ENCODE measurements at regions not wholly inside any gene's neighbourhood (a gene's known extent, or its start where the extent isn't known, plus 50 kb on each side); places are given as distances from the start of the nearest gene placed in this dataset.

DNA sequence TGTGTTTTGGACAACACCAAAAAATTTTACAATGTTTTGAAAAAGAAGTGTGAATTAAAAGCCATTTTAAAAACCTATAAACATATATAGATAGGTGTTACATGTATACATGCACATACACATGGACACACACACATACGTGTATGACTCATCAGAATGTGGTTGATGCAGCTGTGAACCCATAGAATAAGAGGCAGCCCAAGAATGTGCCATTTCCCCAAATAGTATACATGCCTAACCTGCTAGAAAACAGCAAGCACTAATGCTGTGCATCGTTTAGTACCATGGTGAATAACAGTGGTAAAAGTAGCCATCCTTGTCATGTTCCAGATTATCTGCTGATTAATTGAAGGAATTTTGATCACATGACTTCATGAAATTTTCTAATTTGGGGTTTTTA, 149.0 kb downstream of the DSEL start:
- no peak overlapping the region for H3K4me3 Mint-ChIP-seq
- H3K36me3 Mint-ChIP-seq: no peaks in the 10 kb centered on the region
- H3K27me3 ChIP-seq (ENCODE audit: control insufficient read depth in 2 of 2, insufficient read depth in 2 of 2, low read length in 2 of 2): no peaks in the 10 kb centered on the region
- no peak overlapping the region for H3K27ac ChIP-seq (ENCODE audit: low read depth, low read length)
- ChIA-PET POLR2A (no interaction called here), CTCF (no interaction called here)
- H3K4me3 ChIP-seq (ENCODE audit: low read length): no peak overlapping the region
- H3K27ac Mint-ChIP-seq: no peak overlapping the region
- DNase-seq (no peak), ATAC-seq (no peak)
- H3K4me1 Mint-ChIP-seq: no peaks in the 10 kb centered on the region
- no peaks in the 10 kb centered on the region for H3K36me3 ChIP-seq (ENCODE audit: control insufficient read depth in 2 of 3, insufficient read depth in 3 of 3, low read length in 3 of 3)
- H3K9me3 Mint-ChIP-seq: peaks cover 0 to 2% (median 0%) of the 10 kb centered on the region in 11 donors
- H3K4me1 ChIP-seq (ENCODE audit: control insufficient read depth in 2 of 2, insufficient read depth in 2 of 2, low read length in 2 of 2): no peaks in the 10 kb centered on the region
- intact Hi-C loops (cut with micrococcal nuclease): loop anchor here in 1 of 2 donors (10.0 kb wide), 1 partner anchor 57 kb away; no protein-coding TSS in a partner anchor
- H3K27me3 Mint-ChIP-seq: no peaks in the 10 kb centered on the region
- H3K9me3 ChIP-seq (ENCODE audit: control insufficient read depth in 2 of 3, low read length in 3 of 3): no peaks in the 10 kb centered on the region

DNA sequence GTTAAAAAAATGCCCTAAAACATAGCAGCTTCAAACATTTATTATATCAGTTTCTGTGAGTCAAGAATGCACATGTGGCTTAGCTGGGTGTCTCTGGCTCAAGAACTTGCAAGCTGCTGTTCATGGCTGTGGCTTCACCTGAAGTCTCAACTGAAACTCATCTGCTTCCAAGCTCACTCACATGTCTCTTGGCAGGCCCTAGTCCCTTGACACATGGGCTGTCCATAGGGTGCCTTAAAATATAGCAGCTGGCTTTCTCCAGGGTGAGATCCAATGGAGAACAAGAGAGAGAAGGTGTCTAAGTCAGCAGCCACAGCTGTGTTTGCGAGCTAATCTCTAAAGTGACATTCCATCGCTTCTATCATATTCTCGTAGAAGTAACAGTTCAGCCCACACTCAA, 152.8 kb downstream of the DSEL start:
- H3K9me3 ChIP-seq (ENCODE audit: control insufficient read depth in 2 of 3, low read length in 3 of 3): no peaks in the 10 kb centered on the region
- H3K9me3 Mint-ChIP-seq: peaks cover 0 to 2% (median 0%) of the 10 kb centered on the region in 11 donors
- no peaks in the 10 kb centered on the region for H3K27me3 ChIP-seq (ENCODE audit: control insufficient read depth in 2 of 2, insufficient read depth in 2 of 2, low read length in 2 of 2)
- peaks cover 0 to 6% (median 0%) of the 10 kb centered on the region in 7 donors for H3K4me1 Mint-ChIP-seq
- no peak overlapping the region for H3K4me3 Mint-ChIP-seq
- no peak overlapping the region for H3K4me3 ChIP-seq (ENCODE audit: low read length)
- intact Hi-C loops (cut with micrococcal nuclease): loop anchor here in 1 of 2 donors (10.0 kb wide), 1 partner anchor 61 kb away; no protein-coding TSS in a partner anchor
- DNase-seq (no peak), ATAC-seq (no peak)
- CTCF ChIA-PET: no interaction called here
- no peak overlapping the region for H3K27ac Mint-ChIP-seq
- H3K36me3 Mint-ChIP-seq: no peaks in the 10 kb centered on the region
- H3K4me1 ChIP-seq (ENCODE audit: control insufficient read depth in 2 of 2, insufficient read depth in 2 of 2, low read length in 2 of 2): no peaks in the 10 kb centered on the region
- no peaks in the 10 kb centered on the region for H3K36me3 ChIP-seq (ENCODE audit: control insufficient read depth in 2 of 3, insufficient read depth in 3 of 3, low read length in 3 of 3)
- H3K27ac ChIP-seq (ENCODE audit: low read depth, low read length): no peak overlapping the region
- POLR2A ChIA-PET: no interaction called here
- H3K27me3 Mint-ChIP-seq: no peaks in the 10 kb centered on the region

DNA sequence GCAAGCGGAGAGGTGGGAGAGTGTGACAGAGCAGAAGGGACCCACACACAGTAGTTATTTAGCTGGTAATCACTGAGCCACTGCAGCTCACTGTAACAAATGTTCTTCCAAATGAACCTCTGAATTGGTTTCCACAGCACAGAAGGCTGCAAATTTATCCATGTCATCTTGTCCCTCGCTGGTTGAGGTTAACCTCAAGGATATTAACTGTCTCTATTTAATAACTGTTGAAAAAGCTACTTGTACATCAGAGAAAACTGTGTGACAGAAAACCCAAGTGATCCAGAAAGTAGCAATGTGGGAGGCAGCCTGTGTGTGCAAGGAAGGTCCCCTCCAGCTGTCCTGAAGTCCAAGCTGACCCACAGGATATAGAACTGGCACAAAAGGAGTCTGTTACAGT, 153.6 kb downstream of the DSEL start:
- H3K27ac ChIP-seq (ENCODE audit: low read depth, low read length): no peak overlapping the region
- Mint-ChIP-seq H3K27me3 (no peaks in the 10 kb centered on the region), H3K4me3 (no peak overlapping the region), H3K36me3 (no peaks in the 10 kb centered on the region), H3K9me3 (peaks cover 0 to 2% (median 0%) of the 10 kb centered on the region in 11 donors), H3K4me1 (peaks cover 0 to 6% (median 0%) of the 10 kb centered on the region in 7 donors), H3K27ac (no peak overlapping the region)
- H3K4me3 ChIP-seq (ENCODE audit: low read length): no peak overlapping the region
- no peaks in the 10 kb centered on the region for H3K27me3 ChIP-seq (ENCODE audit: control insufficient read depth in 2 of 2, insufficient read depth in 2 of 2, low read length in 2 of 2)
- H3K9me3 ChIP-seq (ENCODE audit: control insufficient read depth in 2 of 3, low read length in 3 of 3): no peaks in the 10 kb centered on the region
- intact Hi-C loops (cut with micrococcal nuclease): loop anchor here in 1 of 2 donors (10.0 kb wide), 1 partner anchor 62 kb away; no protein-coding TSS in a partner anchor
- DNase-seq (no peak), ATAC-seq (no peak)
- CTCF ChIA-PET: no interaction called here
- no peaks in the 10 kb centered on the region for H3K36me3 ChIP-seq (ENCODE audit: control insufficient read depth in 2 of 3, insufficient read depth in 3 of 3, low read length in 3 of 3)
- no peaks in the 10 kb centered on the region for H3K4me1 ChIP-seq (ENCODE audit: control insufficient read depth in 2 of 2, insufficient read depth in 2 of 2, low read length in 2 of 2)
- POLR2A ChIA-PET: interaction anchor here (0.6 kb wide), 1 partner anchor 442 kb away, joined by 3 read pairs; no protein-coding TSS in a partner anchor

DNA sequence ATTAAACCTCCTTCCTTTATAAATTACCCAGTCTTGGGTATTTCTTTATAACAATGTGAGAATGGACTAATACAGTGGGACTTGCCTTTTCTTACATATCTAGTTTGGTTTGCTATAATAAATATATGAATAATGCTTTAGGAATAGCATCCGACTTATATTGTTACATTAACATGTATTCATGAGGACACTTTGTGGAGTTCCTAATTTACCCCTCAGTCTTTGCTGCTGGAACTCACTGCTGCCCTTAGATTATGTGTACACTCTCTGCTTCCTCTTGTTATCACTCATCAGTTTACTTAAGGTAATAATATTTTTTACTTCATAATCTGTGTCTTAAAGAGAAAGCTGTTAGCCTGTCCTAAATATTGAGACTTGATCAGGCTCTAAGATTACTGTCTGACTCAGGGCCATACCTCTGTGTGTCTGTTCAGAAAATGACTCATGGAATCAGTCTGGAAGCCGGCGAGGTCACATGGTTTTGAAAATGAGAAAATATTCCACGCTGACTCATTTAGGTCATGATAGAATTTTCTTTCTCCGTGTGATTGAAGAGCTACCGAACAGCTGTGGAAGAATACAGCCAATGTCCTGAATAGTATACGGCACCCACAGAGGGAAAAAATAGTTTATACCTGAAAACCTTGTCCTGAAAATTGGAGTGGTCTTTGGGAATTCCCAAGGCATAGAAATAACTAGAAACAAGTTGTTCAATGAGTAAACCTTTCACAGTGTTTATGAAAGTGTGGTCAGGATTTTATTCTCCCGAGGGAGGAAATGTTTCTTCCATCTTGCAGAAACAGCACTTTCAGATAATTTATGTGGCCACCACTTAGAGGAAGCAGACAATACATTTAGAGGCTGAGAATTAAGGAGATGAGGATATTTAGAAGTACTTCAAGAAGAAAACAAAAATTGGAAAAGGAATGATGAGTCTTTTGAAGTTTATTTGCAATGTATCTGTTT, 156.4 kb downstream of the DSEL start:
- POLR2A ChIA-PET: no interaction called here
- peaks cover 0 to 3% (median 0%) of the 10 kb centered on the region in 5 donors for H3K27me3 Mint-ChIP-seq
- H3K4me1 Mint-ChIP-seq: peaks cover 0 to 11% (median 0%) of the 10 kb centered on the region in 7 donors
- Histone ChIP-seq H3K9me3 (ENCODE audit: control insufficient read depth in 2 of 3, low read length in 3 of 3) (no peaks in the 10 kb centered on the region), H3K27me3 (ENCODE audit: control insufficient read depth in 2 of 2, insufficient read depth in 2 of 2, low read length in 2 of 2) (no peaks in the 10 kb centered on the region), H3K36me3 (ENCODE audit: control insufficient read depth in 2 of 3, insufficient read depth in 3 of 3, low read length in 3 of 3) (no peaks in the 10 kb centered on the region), H3K4me1 (ENCODE audit: control insufficient read depth in 2 of 2, insufficient read depth in 2 of 2, low read length in 2 of 2) (no peaks in the 10 kb centered on the region), H3K4me3 (ENCODE audit: low read length) (no peak overlapping the region), H3K27ac (ENCODE audit: low read depth, low read length) (no peak overlapping the region)
- ATAC-seq: no peak
- H3K9me3 Mint-ChIP-seq: peaks cover 0 to 5% (median 0%) of the 10 kb centered on the region in 11 donors
- CTCF ChIA-PET: no interaction called here
- H3K27ac Mint-ChIP-seq: no peak overlapping the region
- H3K4me3 Mint-ChIP-seq: no peak overlapping the region
- intact Hi-C loops (cut with micrococcal nuclease): loop anchor here in 1 of 2 donors (10.0 kb wide), 1 partner anchor 65 kb away; no protein-coding TSS in a partner anchor
- H3K36me3 Mint-ChIP-seq: peaks cover 0 to 4% (median 0%) of the 10 kb centered on the region in 5 donors
- no peak for DNase-seq

DNA sequence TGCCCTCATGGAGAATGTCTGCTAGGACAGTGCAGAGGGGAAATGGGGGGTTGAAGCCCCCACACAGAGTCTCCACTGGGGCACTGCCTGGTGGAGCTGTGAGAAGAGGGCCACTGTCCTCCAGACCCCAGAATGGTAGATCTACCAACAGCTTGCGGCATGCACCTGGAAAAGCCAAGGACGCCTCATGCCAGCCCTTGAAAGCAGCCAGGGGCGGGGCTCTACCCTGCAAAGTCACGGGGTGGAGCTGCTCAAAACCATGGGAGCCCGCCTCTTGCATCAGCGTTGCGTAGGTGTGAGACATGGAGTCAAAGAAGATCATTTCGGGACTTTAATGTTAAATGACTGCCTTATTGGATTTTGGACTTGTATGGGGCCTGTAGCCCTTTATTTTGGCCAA, 157.6 kb downstream of the DSEL start:
- Histone ChIP-seq H3K9me3 (ENCODE audit: control insufficient read depth in 2 of 3, low read length in 3 of 3) (no peaks in the 10 kb centered on the region), H3K27me3 (ENCODE audit: control insufficient read depth in 2 of 2, insufficient read depth in 2 of 2, low read length in 2 of 2) (no peaks in the 10 kb centered on the region), H3K4me3 (ENCODE audit: low read length) (no peak overlapping the region), H3K4me1 (ENCODE audit: control insufficient read depth in 2 of 2, insufficient read depth in 2 of 2, low read length in 2 of 2) (no peaks in the 10 kb centered on the region), H3K27ac (ENCODE audit: low read depth, low read length) (no peak overlapping the region), H3K36me3 (ENCODE audit: control insufficient read depth in 2 of 3, insufficient read depth in 3 of 3, low read length in 3 of 3) (no peaks in the 10 kb centered on the region)
- no peak for DNase-seq
- CTCF ChIA-PET: no interaction called here
- intact Hi-C loops (cut with micrococcal nuclease): no loop called here
- H3K4me3 Mint-ChIP-seq: no peak overlapping the region
- H3K9me3 Mint-ChIP-seq: peaks cover 0 to 5% (median 0%) of the 10 kb centered on the region in 11 donors
- H3K36me3 Mint-ChIP-seq: peaks cover 0 to 4% (median 0%) of the 10 kb centered on the region in 5 donors
- no peak overlapping the region for H3K27ac Mint-ChIP-seq
- POLR2A ChIA-PET: no interaction called here
- peaks cover 0 to 11% (median 0%) of the 10 kb centered on the region in 7 donors for H3K4me1 Mint-ChIP-seq
- ATAC-seq: no peak
- peaks cover 0 to 3% (median 0%) of the 10 kb centered on the region in 5 donors for H3K27me3 Mint-ChIP-seq

DNA sequence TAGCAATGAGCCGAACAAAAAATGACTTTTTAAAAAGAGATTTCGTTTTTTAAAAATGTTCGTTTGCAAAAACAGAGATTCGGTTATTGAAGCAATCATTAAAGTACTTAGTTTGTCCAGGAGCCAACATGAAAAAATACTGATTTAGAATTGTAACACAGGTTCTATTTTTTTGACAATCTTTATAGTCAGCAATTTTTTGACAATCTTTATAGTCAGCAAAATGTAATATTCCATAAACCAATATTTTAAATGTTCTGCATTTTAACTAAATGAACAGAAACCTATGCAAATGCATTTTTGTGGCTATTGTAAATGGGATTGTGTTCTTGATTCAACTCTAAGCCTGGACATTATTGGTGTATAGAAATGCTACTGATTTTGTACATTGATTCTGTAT, 161.8 kb downstream of the DSEL start:
- ChIA-PET CTCF (no interaction called here), POLR2A (no interaction called here)
- no peak overlapping the region for H3K27ac ChIP-seq (ENCODE audit: low read depth, low read length)
- Mint-ChIP-seq H3K27me3 (peaks cover 0 to 3% (median 0%) of the 10 kb centered on the region in 5 donors), H3K36me3 (peaks cover 0 to 4% (median 0%) of the 10 kb centered on the region in 5 donors), H3K4me1 (peaks cover 0 to 4% (median 0%) of the 10 kb centered on the region in 7 donors), H3K27ac (no peak overlapping the region), H3K4me3 (no peak overlapping the region), H3K9me3 (peaks cover 0 to 5% (median 0%) of the 10 kb centered on the region in 11 donors)
- no peaks in the 10 kb centered on the region for H3K27me3 ChIP-seq (ENCODE audit: control insufficient read depth in 2 of 2, insufficient read depth in 2 of 2, low read length in 2 of 2)
- no peak for ATAC-seq
- no peaks in the 10 kb centered on the region for H3K36me3 ChIP-seq (ENCODE audit: control insufficient read depth in 2 of 3, insufficient read depth in 3 of 3, low read length in 3 of 3)
- intact Hi-C loops (cut with micrococcal nuclease): no loop called here
- DNase-seq: no peak
- no peaks in the 10 kb centered on the region for H3K9me3 ChIP-seq (ENCODE audit: control insufficient read depth in 2 of 3, low read length in 3 of 3)
- no peaks in the 10 kb centered on the region for H3K4me1 ChIP-seq (ENCODE audit: control insufficient read depth in 2 of 2, insufficient read depth in 2 of 2, low read length in 2 of 2)
- H3K4me3 ChIP-seq (ENCODE audit: low read length): no peak overlapping the region
